ENCODE measurements at regions not wholly inside any gene's neighbourhood (a gene's known extent, or its start where the extent isn't known, plus 50 kb on each side); places are given as distances from the start of the nearest gene placed in this dataset.

- no peaks in the 10 kb centered on the region for H3K36me3 ChIP-seq
- intact Hi-C loops (cut with DNase I; ENCODE audit: low total_unique reads): no loop called here
- peaks cover 0 to 24% (median 0%) of the 10 kb centered on the region in 7 donors for H3K27me3 ChIP-seq (replicated peaks in 1 of 7)
- peaks cover 32 to 57% (median 49%) of the 10 kb centered on the region in 6 donors for H3K4me1 ChIP-seq
- TF ChIP-seq POLR2A (IDR thresholded peaks at IDR 0.05) (no peak), CTCF (IDR thresholded peaks at IDR 0.05 in 8 of 11, conservative IDR thresholded peaks at IDR 0.05 in 3 of 11) (no peak), POLR2AphosphoS5 (IDR thresholded peaks at IDR 0.05) (no peak)
- no peaks in the 10 kb centered on the region for H3K9me3 ChIP-seq
- WGBS, 5 donors: 82 to 94% (median 93%) methylated on average over 3 to 4 of the region's 4 CpGs
- DNase-seq: no peak
- no peak overlapping the region for H3K4me3 ChIP-seq
- no peak overlapping the region for H3K27ac ChIP-seq
Measured at GRCh38 chr4:3368334-3368733, 73.4 kb upstream of the HGFAC start.

- peak overlapping the region in 3 of 8 donors; percentile 4 to 44 (median 13) for H3K27ac ChIP-seq
- intact Hi-C loops (cut with DNase I; ENCODE audit: low total_unique reads): no loop called here
- WGBS, 5 donors: 42 to 54% (median 51%) methylated on average over 11 to 20 of the region's 20 CpGs
- no peak for DNase-seq
- H3K9me3 ChIP-seq: no peaks in the 10 kb centered on the region
- H3K4me1 ChIP-seq: peaks cover 32 to 57% (median 51%) of the 10 kb centered on the region in 6 donors
- peaks cover 0 to 24% (median 0%) of the 10 kb centered on the region in 7 donors for H3K27me3 ChIP-seq (replicated peaks in 1 of 7)
- TF ChIP-seq CTCF (IDR thresholded peaks at IDR 0.05 in 8 of 11, conservative IDR thresholded peaks at IDR 0.05 in 3 of 11): no peak
- TF ChIP-seq POLR2AphosphoS5 (IDR thresholded peaks at IDR 0.05): no peak
- TF ChIP-seq POLR2A (IDR thresholded peaks at IDR 0.05): no peak
- H3K36me3 ChIP-seq: no peaks in the 10 kb centered on the region
- no peak overlapping the region for H3K4me3 ChIP-seq
Measured at GRCh38 chr4:3368841-3369760, 72.7 kb upstream of the HGFAC start.

- Histone ChIP-seq H3K27me3 (replicated peaks in 1 of 7) (peaks cover 0 to 24% (median 0%) of the 10 kb centered on the region in 7 donors), H3K36me3 (no peaks in the 10 kb centered on the region), H3K4me1 (peaks cover 32 to 61% (median 50%) of the 10 kb centered on the region in 6 donors), H3K27ac (peak overlapping the region in 4 of 8 donors; percentile 4 to 44 (median 14)), H3K9me3 (no peaks in the 10 kb centered on the region), H3K4me3 (peak overlapping the region in 3 of 8 donors; percentile 1 to 39 (median 16))
- 41 to 45% (median 43%) methylated on average over 33 of the region's 33 CpGs for WGBS, 5 donors
- DNase-seq: no peak
- intact Hi-C loops (cut with DNase I; ENCODE audit: low total_unique reads): no loop called here
- no peak for TF ChIP-seq CTCF (IDR thresholded peaks at IDR 0.05 in 8 of 11, conservative IDR thresholded peaks at IDR 0.05 in 3 of 11)
- TF ChIP-seq POLR2A (IDR thresholded peaks at IDR 0.05): no peak
- peak in 1 of 3 donors; percentile 22 for TF ChIP-seq POLR2AphosphoS5 (IDR thresholded peaks at IDR 0.05)
Measured at GRCh38 chr4:3369781-3370674, 71.7 kb upstream of the HGFAC start.

All from spleen (tissue), 11 donors.